Neural cell (in vitro differentiated cells): ENCODE measurements at regions not wholly inside any gene's neighbourhood (a gene's known extent, or its start where the extent isn't known, plus 50 kb on each side); places are given as distances from the start of the nearest gene placed in this dataset.
"Not testable (repeated sequence)": the region's sequence is repeated elsewhere in the genome, so short reads cannot be mapped to it uniquely, and the experiment has no call there.

Source experiments
- EP300 ChIP-seq: fragments of 450-650 bp; conservative IDR thresholded peaks from 2 replicates; pipeline ENCODE4 v1.6.1; 2014; ENCODE audit warnings: antibody characterized with exemption, mild to moderate bottlenecking, moderate library complexity; ENCODE audit not compliant: poor library complexity, severe bottlenecking
- EZH2 ChIP-seq: fragments of 200-600, 300-800 bp; shearing (Covaris generic), sonication (generic); IDR thresholded peaks from 2 replicates; pipeline ENCODE4 v1.6.1; 2014; ENCODE audit warnings: antibody characterized with exemption, low read length, borderline replicate concordance, mild to moderate bottlenecking; ENCODE audit not compliant: insufficient read depth, poor library complexity, severe bottlenecking
- POLR2AphosphoS5 ChIP-seq: IDR thresholded peaks from 2 replicates; pipeline ENCODE4 v1.6.1; 2012
- RAD21 ChIP-seq: fragments of 450-650 bp; conservative IDR thresholded peaks from 2 replicates; pipeline ENCODE4 v1.6.1; 2014; ENCODE audit warnings: antibody characterized with exemption, mild to moderate bottlenecking, moderate library complexity
- TF ChIP-seq, protein P1 (sequence below): fragments of 450-650 bp; IDR thresholded peaks from 2 replicates; pipeline ENCODE4 v1.5.1; 2014; ENCODE audit warnings: antibody characterized with exemption, mild to moderate bottlenecking, moderate library complexity; ENCODE audit not compliant: poor library complexity, severe bottlenecking
- TF ChIP-seq, protein P2 (sequence below): IDR thresholded peaks from 2 replicates; pipeline ENCODE4 v1.6.1; 2012; ENCODE audit warnings: borderline replicate concordance

DNA sequence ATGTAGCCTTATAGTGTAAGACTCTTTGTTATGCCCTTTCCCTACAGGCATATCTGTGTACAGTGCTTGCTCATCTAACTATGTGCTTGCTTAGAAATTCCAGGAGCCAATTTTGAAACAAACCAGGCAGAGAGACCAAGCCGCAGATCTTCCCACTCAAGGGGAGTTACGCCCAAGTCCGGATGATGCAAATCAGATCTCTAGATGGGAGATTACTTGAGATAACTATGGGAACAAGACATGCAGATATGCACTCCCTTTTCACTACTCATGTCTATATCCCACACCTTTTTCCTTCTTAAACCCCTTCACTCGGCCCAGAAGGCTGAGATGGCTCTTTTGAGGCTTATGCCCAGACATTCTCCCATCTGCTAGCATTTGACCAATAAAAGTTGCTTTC is 179.7 kb upstream of the ZNF658 start:
- TF ChIP-seq, protein P1, sequence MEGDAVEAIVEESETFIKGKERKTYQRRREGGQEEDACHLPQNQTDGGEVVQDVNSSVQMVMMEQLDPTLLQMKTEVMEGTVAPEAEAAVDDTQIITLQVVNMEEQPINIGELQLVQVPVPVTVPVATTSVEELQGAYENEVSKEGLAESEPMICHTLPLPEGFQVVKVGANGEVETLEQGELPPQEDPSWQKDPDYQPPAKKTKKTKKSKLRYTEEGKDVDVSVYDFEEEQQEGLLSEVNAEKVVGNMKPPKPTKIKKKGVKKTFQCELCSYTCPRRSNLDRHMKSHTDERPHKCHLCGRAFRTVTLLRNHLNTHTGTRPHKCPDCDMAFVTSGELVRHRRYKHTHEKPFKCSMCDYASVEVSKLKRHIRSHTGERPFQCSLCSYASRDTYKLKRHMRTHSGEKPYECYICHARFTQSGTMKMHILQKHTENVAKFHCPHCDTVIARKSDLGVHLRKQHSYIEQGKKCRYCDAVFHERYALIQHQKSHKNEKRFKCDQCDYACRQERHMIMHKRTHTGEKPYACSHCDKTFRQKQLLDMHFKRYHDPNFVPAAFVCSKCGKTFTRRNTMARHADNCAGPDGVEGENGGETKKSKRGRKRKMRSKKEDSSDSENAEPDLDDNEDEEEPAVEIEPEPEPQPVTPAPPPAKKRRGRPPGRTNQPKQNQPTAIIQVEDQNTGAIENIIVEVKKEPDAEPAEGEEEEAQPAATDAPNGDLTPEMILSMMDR, result not testable (repeated sequence)
- TF ChIP-seq EP300, POLR2AphosphoS5, EZH2, RAD21: not testable (repeated sequence)
- TF ChIP-seq, protein P2, sequence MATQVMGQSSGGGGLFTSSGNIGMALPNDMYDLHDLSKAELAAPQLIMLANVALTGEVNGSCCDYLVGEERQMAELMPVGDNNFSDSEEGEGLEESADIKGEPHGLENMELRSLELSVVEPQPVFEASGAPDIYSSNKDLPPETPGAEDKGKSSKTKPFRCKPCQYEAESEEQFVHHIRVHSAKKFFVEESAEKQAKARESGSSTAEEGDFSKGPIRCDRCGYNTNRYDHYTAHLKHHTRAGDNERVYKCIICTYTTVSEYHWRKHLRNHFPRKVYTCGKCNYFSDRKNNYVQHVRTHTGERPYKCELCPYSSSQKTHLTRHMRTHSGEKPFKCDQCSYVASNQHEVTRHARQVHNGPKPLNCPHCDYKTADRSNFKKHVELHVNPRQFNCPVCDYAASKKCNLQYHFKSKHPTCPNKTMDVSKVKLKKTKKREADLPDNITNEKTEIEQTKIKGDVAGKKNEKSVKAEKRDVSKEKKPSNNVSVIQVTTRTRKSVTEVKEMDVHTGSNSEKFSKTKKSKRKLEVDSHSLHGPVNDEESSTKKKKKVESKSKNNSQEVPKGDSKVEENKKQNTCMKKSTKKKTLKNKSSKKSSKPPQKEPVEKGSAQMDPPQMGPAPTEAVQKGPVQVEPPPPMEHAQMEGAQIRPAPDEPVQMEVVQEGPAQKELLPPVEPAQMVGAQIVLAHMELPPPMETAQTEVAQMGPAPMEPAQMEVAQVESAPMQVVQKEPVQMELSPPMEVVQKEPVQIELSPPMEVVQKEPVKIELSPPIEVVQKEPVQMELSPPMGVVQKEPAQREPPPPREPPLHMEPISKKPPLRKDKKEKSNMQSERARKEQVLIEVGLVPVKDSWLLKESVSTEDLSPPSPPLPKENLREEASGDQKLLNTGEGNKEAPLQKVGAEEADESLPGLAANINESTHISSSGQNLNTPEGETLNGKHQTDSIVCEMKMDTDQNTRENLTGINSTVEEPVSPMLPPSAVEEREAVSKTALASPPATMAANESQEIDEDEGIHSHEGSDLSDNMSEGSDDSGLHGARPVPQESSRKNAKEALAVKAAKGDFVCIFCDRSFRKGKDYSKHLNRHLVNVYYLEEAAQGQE, result not testable (repeated sequence)
